ENCODE measurements at regions not wholly inside any gene's neighbourhood (a gene's known extent, or its start where the extent isn't known, plus 50 kb on each side); places are given as distances from the start of the nearest gene placed in this dataset.

DNA sequence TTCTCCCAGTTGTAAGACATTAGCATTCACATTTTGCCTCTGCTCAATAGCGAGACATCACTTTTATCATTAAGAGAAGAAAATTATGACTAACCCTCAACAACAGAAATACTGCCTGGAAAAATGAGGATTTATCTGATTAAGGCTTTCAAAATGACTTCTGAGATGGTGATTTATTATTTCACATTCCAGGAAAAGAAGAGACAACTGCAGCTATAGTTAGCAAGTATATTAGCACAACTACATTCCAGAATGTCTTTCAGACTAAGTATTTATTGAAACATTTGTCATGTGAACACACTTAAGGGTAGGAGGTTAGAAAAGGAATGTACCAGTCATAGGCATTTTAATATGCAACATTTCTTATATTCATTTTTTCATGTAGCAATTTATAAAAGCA, 162.0 kb downstream of the IQUB start:
- 33 to 72% methylated on average over 1 of the region's 1 CpG for WGBS, 2 donors
- H3K27me3 ChIP-seq = no peaks in the 10 kb centered on the region

DNA sequence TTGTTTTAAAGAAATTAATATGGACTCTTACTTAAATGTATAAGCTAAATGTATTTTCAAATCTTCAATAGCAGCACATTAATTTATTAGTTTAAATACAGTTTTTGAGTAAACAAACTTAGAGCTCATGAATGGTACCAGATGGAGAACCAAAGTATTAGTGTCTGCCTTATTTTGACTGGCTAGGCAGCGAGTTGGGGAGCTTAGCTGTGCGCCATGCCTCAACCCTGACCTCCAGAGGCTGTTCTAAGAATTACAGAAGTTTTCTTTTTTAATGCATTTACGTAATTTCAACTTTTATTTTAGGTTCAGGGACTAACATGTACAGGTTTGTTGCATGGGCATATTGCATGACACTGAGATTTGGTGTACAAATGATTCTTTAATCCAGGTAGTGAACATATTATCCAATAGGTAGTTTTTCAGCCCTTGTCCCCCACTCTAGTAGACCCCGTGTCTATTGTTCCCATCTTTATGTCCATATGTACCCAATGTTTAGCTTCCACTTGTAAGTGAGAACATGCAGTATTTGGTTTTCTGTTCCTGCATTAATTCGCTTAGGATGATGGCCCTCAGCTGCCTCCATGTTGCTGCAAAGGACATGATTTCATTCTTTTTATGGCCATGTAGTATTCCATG, 166.8 kb downstream of the IQUB start:
- Histone ChIP-seq H3K4me3 (no peak overlapping the region), H3K9me3 (no peaks in the 10 kb centered on the region), H3K4me1 (no peaks in the 10 kb centered on the region), H3K36me3 (no peaks in the 10 kb centered on the region), H3K27ac (no peak overlapping the region), H3K27me3 (no peaks in the 10 kb centered on the region)
- TF ChIP-seq, protein P1, sequence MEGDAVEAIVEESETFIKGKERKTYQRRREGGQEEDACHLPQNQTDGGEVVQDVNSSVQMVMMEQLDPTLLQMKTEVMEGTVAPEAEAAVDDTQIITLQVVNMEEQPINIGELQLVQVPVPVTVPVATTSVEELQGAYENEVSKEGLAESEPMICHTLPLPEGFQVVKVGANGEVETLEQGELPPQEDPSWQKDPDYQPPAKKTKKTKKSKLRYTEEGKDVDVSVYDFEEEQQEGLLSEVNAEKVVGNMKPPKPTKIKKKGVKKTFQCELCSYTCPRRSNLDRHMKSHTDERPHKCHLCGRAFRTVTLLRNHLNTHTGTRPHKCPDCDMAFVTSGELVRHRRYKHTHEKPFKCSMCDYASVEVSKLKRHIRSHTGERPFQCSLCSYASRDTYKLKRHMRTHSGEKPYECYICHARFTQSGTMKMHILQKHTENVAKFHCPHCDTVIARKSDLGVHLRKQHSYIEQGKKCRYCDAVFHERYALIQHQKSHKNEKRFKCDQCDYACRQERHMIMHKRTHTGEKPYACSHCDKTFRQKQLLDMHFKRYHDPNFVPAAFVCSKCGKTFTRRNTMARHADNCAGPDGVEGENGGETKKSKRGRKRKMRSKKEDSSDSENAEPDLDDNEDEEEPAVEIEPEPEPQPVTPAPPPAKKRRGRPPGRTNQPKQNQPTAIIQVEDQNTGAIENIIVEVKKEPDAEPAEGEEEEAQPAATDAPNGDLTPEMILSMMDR (IDR thresholded peaks at IDR 0.05) = peak in 4 of 6 experiments; percentile 27 to 44 (median 32)
- no peak for TF ChIP-seq POLR2A (IDR thresholded peaks at IDR 0.05)
- 30 to 43% methylated on average over 5 of the region's 5 CpGs for WGBS, 2 donors
- no peak for DNase-seq
- intact Hi-C loops (cut with DNase I) = no loop called here

More for the DNA sequence above, 162.0 kb downstream of the IQUB start:
- Histone ChIP-seq H3K4me3 (no peak overlapping the region), H3K36me3 (no peaks in the 10 kb centered on the region), H3K4me1 (no peaks in the 10 kb centered on the region), H3K9me3 (no peaks in the 10 kb centered on the region), H3K27ac (no peak overlapping the region)
- TF ChIP-seq POLR2A (IDR thresholded peaks at IDR 0.05) = no peak
- TF ChIP-seq, protein P1 (IDR thresholded peaks at IDR 0.05) = no peak
- DNase-seq = no peak
- intact Hi-C loops (cut with DNase I) = no loop called here

DNA sequence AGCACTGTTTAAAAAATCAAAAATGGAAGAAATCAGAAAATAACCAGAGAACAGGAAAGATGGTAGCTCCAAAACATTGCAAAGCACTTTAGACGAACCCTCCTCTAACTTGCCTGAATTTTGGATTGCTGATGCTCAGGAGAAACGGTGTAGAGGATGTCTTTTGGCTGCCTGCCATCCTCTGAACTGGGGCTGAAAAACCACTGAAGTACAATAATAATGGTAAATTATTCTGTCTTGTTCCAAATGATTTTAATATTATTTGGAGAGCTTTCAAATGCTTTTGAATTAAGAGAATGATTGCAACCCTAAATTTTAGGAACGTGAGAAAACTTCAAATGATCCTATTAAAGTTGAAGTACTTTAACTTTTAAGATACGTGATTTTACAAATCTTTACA, 167.3 kb upstream of the SLC13A1 start:
- no peaks in the 10 kb centered on the region for H3K27me3 ChIP-seq
- intact Hi-C loops (cut with DNase I) = no loop called here
- DNase-seq = no peak
- H3K9me3 ChIP-seq = no peaks in the 10 kb centered on the region
- H3K36me3 ChIP-seq = no peaks in the 10 kb centered on the region
- no peaks in the 10 kb centered on the region for H3K4me1 ChIP-seq
- H3K4me3 ChIP-seq = no peak overlapping the region
- WGBS, 2 donors = 34 to 40% methylated on average over 4 of the region's 4 CpGs
- no peak for TF ChIP-seq POLR2A (IDR thresholded peaks at IDR 0.05)
- TF ChIP-seq, protein P1 (IDR thresholded peaks at IDR 0.05) = no peak
- H3K27ac ChIP-seq = no peak overlapping the region

GRCh38 chr7:123366626-123367025, 166.9 kb upstream of the SLC13A1 start:
- DNase-seq = no peak
- H3K4me3 ChIP-seq = no peak overlapping the region
- no peak overlapping the region for H3K27ac ChIP-seq
- intact Hi-C loops (cut with DNase I) = no loop called here
- H3K4me1 ChIP-seq = no peaks in the 10 kb centered on the region
- H3K36me3 ChIP-seq = no peaks in the 10 kb centered on the region
- no peaks in the 10 kb centered on the region for H3K27me3 ChIP-seq
- no peak for TF ChIP-seq POLR2A (IDR thresholded peaks at IDR 0.05)
- TF ChIP-seq, protein P1 (IDR thresholded peaks at IDR 0.05) = no peak
- no peaks in the 10 kb centered on the region for H3K9me3 ChIP-seq

GRCh38 chr7:123360631-123361030, 160.9 kb upstream of the SLC13A1 start:
- Histone ChIP-seq H3K27ac (no peak overlapping the region), H3K4me3 (no peak overlapping the region), H3K9me3 (no peaks in the 10 kb centered on the region), H3K4me1 (no peaks in the 10 kb centered on the region), H3K36me3 (no peaks in the 10 kb centered on the region), H3K27me3 (no peaks in the 10 kb centered on the region)
- intact Hi-C loops (cut with DNase I) = no loop called here
- DNase-seq = no peak
- TF ChIP-seq, protein P1 (IDR thresholded peaks at IDR 0.05) = no peak
- no peak for TF ChIP-seq POLR2A (IDR thresholded peaks at IDR 0.05)
- 48 to 64% methylated on average over 2 of the region's 2 CpGs for WGBS, 2 donors
